ENCODE measurements at regions not wholly inside any gene's neighbourhood (a gene's known extent, or its start where the extent isn't known, plus 50 kb on each side); places are given as distances from the start of the nearest gene placed in this dataset.

- no peak for TF ChIP-seq CTCF (IDR thresholded peaks at IDR 0.05; ENCODE audit: low read depth, low read length)
- Histone ChIP-seq H3K4me3 (no peak overlapping the region), H3K36me3 (no peaks in the 10 kb centered on the region), H3K27ac (no peak overlapping the region), H3K4me1 (ENCODE audit: low read depth) (no peaks in the 10 kb centered on the region), H3K27me3 (no peaks in the 10 kb centered on the region), H3K9me3 (ENCODE audit: low read depth) (no peaks in the 10 kb centered on the region)
- no peak for DNase-seq (ENCODE audit: low read depth in 1 of 2, low spot score in 1 of 2)
These were observed 68.4 kb downstream of the MED10 start for GRCh38 chr5:6309949-6310348.

GRCh38 chr5:6308683-6309082 lies 69.7 kb downstream of the MED10 start:
- H3K27ac ChIP-seq, result no peak overlapping the region
- peaks cover 5% of the 10 kb centered on the region for H3K27me3 ChIP-seq
- H3K4me3 ChIP-seq, result no peak overlapping the region
- no peaks in the 10 kb centered on the region for H3K36me3 ChIP-seq
- no peak for DNase-seq (ENCODE audit: low read depth in 1 of 2, low spot score in 1 of 2)
- TF ChIP-seq CTCF (IDR thresholded peaks at IDR 0.05; ENCODE audit: low read depth, low read length), result no peak
- H3K4me1 ChIP-seq (ENCODE audit: low read depth), result no peaks in the 10 kb centered on the region
- no peaks in the 10 kb centered on the region for H3K9me3 ChIP-seq (ENCODE audit: low read depth)

GRCh38 chr5:6307304-6307703 lies 71.0 kb downstream of the MED10 start:
- no peak for TF ChIP-seq CTCF (IDR thresholded peaks at IDR 0.05; ENCODE audit: low read depth, low read length)
- no peak overlapping the region for H3K4me3 ChIP-seq
- H3K9me3 ChIP-seq (ENCODE audit: low read depth), result no peaks in the 10 kb centered on the region
- H3K27ac ChIP-seq, result no peak overlapping the region
- no peaks in the 10 kb centered on the region for H3K36me3 ChIP-seq
- H3K4me1 ChIP-seq (ENCODE audit: low read depth), result no peaks in the 10 kb centered on the region
- no peak for DNase-seq (ENCODE audit: low read depth in 1 of 2, low spot score in 1 of 2)
- peaks cover 5% of the 10 kb centered on the region for H3K27me3 ChIP-seq

GRCh38 chr5:6305853-6306252 lies 72.5 kb downstream of the MED10 start:
- no peak for DNase-seq (ENCODE audit: low read depth in 1 of 2, low spot score in 1 of 2)
- Histone ChIP-seq H3K36me3 (no peaks in the 10 kb centered on the region), H3K9me3 (ENCODE audit: low read depth) (no peaks in the 10 kb centered on the region), H3K27me3 (peaks cover 8% of the 10 kb centered on the region), H3K27ac (no peak overlapping the region), H3K4me3 (no peak overlapping the region), H3K4me1 (ENCODE audit: low read depth) (no peaks in the 10 kb centered on the region)
- no peak for TF ChIP-seq CTCF (IDR thresholded peaks at IDR 0.05; ENCODE audit: low read depth, low read length)

GRCh38 chr5:6302684-6303083 lies 75.7 kb downstream of the MED10 start:
- no peaks in the 10 kb centered on the region for H3K4me1 ChIP-seq (ENCODE audit: low read depth)
- H3K4me3 ChIP-seq, result no peak overlapping the region
- no peaks in the 10 kb centered on the region for H3K9me3 ChIP-seq (ENCODE audit: low read depth)
- H3K36me3 ChIP-seq, result no peaks in the 10 kb centered on the region
- no peak overlapping the region for H3K27ac ChIP-seq
- peak in 1 of 2 donors; percentile 30 for DNase-seq (ENCODE audit: low read depth in 1 of 2, low spot score in 1 of 2)
- no peak for TF ChIP-seq CTCF (IDR thresholded peaks at IDR 0.05; ENCODE audit: low read depth, low read length)
- H3K27me3 ChIP-seq, result peaks cover 8% of the 10 kb centered on the region

- Histone ChIP-seq H3K4me3 (no peak overlapping the region), H3K27me3 (peaks cover 8% of the 10 kb centered on the region), H3K9me3 (ENCODE audit: low read depth) (no peaks in the 10 kb centered on the region), H3K4me1 (ENCODE audit: low read depth) (no peaks in the 10 kb centered on the region), H3K36me3 (no peaks in the 10 kb centered on the region), H3K27ac (no peak overlapping the region)
- no peak for TF ChIP-seq CTCF (IDR thresholded peaks at IDR 0.05; ENCODE audit: low read depth, low read length)
- no peak for DNase-seq (ENCODE audit: low read depth in 1 of 2, low spot score in 1 of 2)
These were observed 76.3 kb downstream of the MED10 start for GRCh38 chr5:6302075-6302474.

Data from cardiac muscle cell (in vitro differentiated cells and primary cell).